WERI-Rb-1 (cell line): ENCODE measurements at regions not wholly inside any gene's neighbourhood (a gene's known extent, or its start where the extent isn't known, plus 50 kb on each side); places are given as distances from the start of the nearest gene placed in this dataset.
"Not testable (repeated sequence)": the region's sequence is repeated elsewhere in the genome, so short reads cannot be mapped to it uniquely, and the experiment has no call there.

Experiments used
- DNase-seq: peaks from one replicate; pipeline ENCODE4 v3.0.0-alpha.2; 2020
- H3K27ac ChIP-seq: fragments of 250-450 bp; sonication (Bioruptor Pico); 2 replicates; pipeline ENCODE4 v1.5.1; 2020; ENCODE audit warnings: mild to moderate bottlenecking, moderate library complexity
- H3K27me3 ChIP-seq: fragments of 250-450 bp; sonication (Bioruptor Pico); 2 replicates; pipeline ENCODE4 v1.5.1; 2021; ENCODE audit warnings: mild to moderate bottlenecking, low read depth, moderate library complexity; ENCODE audit not compliant: insufficient read depth, severe bottlenecking
- H3K36me3 ChIP-seq: fragments of 250-450 bp; sonication (Bioruptor Pico); 2 replicates; pipeline ENCODE4 v1.5.1; 2020; ENCODE audit warnings: mild to moderate bottlenecking, moderate library complexity
- H3K4me3 ChIP-seq: 2 replicates; pipeline ENCODE4 v1.5.1; 2011; ENCODE audit warnings: low read depth, mild to moderate bottlenecking, control low read depth, low read length
- H3K9me3 ChIP-seq: fragments of 250-450 bp; sonication (Bioruptor Pico); 2 replicates; pipeline ENCODE4 v1.5.1; 2021; ENCODE audit warnings: mild to moderate bottlenecking, moderate library complexity; ENCODE audit not compliant: severe bottlenecking
- CTCF ChIP-seq: IDR thresholded peaks from 2 replicates; pipeline ENCODE4 v1.5.1; 2011; ENCODE audit warnings: low read depth, mild to moderate bottlenecking, control low read depth, inconsistent platforms, low read length

GRCh38 chr15:22263738-22264137, 183.4 kb downstream of the OR4M2 start:
- Histone ChIP-seq H3K9me3 (no peaks in the 10 kb centered on the region), H3K36me3 (no peaks in the 10 kb centered on the region), H3K4me3 (no peak overlapping the region), H3K27me3 (peaks cover 14% of the 10 kb centered on the region), H3K27ac (no peak overlapping the region)
- no peak for DNase-seq
- TF ChIP-seq CTCF, result no peak

GRCh38 chr15:22264272-22264671, 183.9 kb downstream of the OR4M2 start:
- peaks cover 15% of the 10 kb centered on the region for H3K27me3 ChIP-seq
- not testable (repeated sequence) for H3K4me3 ChIP-seq, H3K27ac ChIP-seq, H3K36me3 ChIP-seq, H3K9me3 ChIP-seq, DNase-seq

GRCh38 chr15:22265056-22265945, 185.0 kb downstream of the OR4M2 start:
- Histone ChIP-seq H3K27ac (no peak overlapping the region), H3K27me3 (peaks cover 11% of the 10 kb centered on the region), H3K9me3 (no peaks in the 10 kb centered on the region), H3K36me3 (no peaks in the 10 kb centered on the region), H3K4me3 (no peak overlapping the region)
- TF ChIP-seq CTCF, result no peak
- DNase-seq, result no peak

- H3K27ac ChIP-seq, result no peak overlapping the region
- H3K9me3 ChIP-seq, result no peaks in the 10 kb centered on the region
- no peak for TF ChIP-seq CTCF
- no peak for DNase-seq
- no peak overlapping the region for H3K4me3 ChIP-seq
- peaks cover 10% of the 10 kb centered on the region for H3K27me3 ChIP-seq
- H3K36me3 ChIP-seq, result no peaks in the 10 kb centered on the region
Observed at GRCh38 chr15:22265970-22266369, 185.6 kb downstream of the OR4M2 start.

GRCh38 chr15:22267761-22268160, 187.4 kb downstream of the OR4M2 start:
- no peak for DNase-seq
- peaks cover 10% of the 10 kb centered on the region for H3K27me3 ChIP-seq
- H3K9me3 ChIP-seq, result no peaks in the 10 kb centered on the region
- H3K4me3 ChIP-seq, result no peak overlapping the region
- no peaks in the 10 kb centered on the region for H3K36me3 ChIP-seq
- no peak overlapping the region for H3K27ac ChIP-seq
- TF ChIP-seq CTCF, result no peak

- H3K27ac ChIP-seq, H3K36me3 ChIP-seq, H3K4me3 ChIP-seq, DNase-seq, H3K9me3 ChIP-seq: not testable (repeated sequence)
- H3K27me3 ChIP-seq, result peaks cover 10% of the 10 kb centered on the region
Observed at GRCh38 chr15:22268201-22268600, 187.9 kb downstream of the OR4M2 start.

- H3K27ac ChIP-seq, H3K9me3 ChIP-seq, DNase-seq, H3K4me3 ChIP-seq, H3K36me3 ChIP-seq: not testable (repeated sequence)
- H3K27me3 ChIP-seq, result peaks cover 10% of the 10 kb centered on the region
Observed at GRCh38 chr15:22268654-22269053, 188.3 kb downstream of the OR4M2 start.

GRCh38 chr15:22272286-22273160, 186.2 kb upstream of the GOLGA6L22 start:
- not testable (repeated sequence) for H3K36me3 ChIP-seq, H3K4me3 ChIP-seq, H3K27ac ChIP-seq, H3K9me3 ChIP-seq, DNase-seq
- H3K27me3 ChIP-seq, result peaks cover 11% of the 10 kb centered on the region

- H3K27ac ChIP-seq, DNase-seq, H3K4me3 ChIP-seq, H3K9me3 ChIP-seq, H3K36me3 ChIP-seq: not testable (repeated sequence)
- H3K27me3 ChIP-seq, result peaks cover 11% of the 10 kb centered on the region
Observed at GRCh38 chr15:22273185-22273584, 185.5 kb upstream of the GOLGA6L22 start.

- H3K9me3 ChIP-seq, H3K36me3 ChIP-seq, H3K27me3 ChIP-seq, H3K27ac ChIP-seq, DNase-seq, H3K4me3 ChIP-seq: not testable (repeated sequence)
Observed at GRCh38 chr15:22274376-22274775, 184.3 kb upstream of the GOLGA6L22 start.
